SK-N-SH treated with all-trans-retinoic acid at 6 μM for 48 hours (cell line): ENCODE measurements at regions not wholly inside any gene's neighbourhood (a gene's known extent, or its start where the extent isn't known, plus 50 kb on each side); places are given as distances from the start of the nearest gene placed in this dataset.

Experiments
- PPARA ChIP-seq: fragments of 250-450 bp; sonication (Bioruptor Pico); IDR thresholded peaks from 2 replicates; pipeline ENCODE4 v1.5.0; 2020; ENCODE audit warnings: mild to moderate bottlenecking, borderline replicate concordance
- ZNF8 ChIP-seq: fragments of 450-650 bp; formaldehyde crosslinking; IDR thresholded peaks from 2 replicates; pipeline ENCODE4 v1.5.0; 2020; ENCODE audit warnings: mild to moderate bottlenecking, moderate library complexity
- TF ChIP-seq, protein P1 (sequence below): fragments of 250-450 bp; sonication (Bioruptor Pico); IDR thresholded peaks from 2 replicates; pipeline ENCODE4 v1.8.0; 2020; ENCODE audit warnings: mild to moderate bottlenecking, moderate library complexity, borderline replicate concordance

GRCh38 chr3:148077318-148077923 is 620.3 kb upstream of the AGTR1 start:
- TF ChIP-seq, protein P1, sequence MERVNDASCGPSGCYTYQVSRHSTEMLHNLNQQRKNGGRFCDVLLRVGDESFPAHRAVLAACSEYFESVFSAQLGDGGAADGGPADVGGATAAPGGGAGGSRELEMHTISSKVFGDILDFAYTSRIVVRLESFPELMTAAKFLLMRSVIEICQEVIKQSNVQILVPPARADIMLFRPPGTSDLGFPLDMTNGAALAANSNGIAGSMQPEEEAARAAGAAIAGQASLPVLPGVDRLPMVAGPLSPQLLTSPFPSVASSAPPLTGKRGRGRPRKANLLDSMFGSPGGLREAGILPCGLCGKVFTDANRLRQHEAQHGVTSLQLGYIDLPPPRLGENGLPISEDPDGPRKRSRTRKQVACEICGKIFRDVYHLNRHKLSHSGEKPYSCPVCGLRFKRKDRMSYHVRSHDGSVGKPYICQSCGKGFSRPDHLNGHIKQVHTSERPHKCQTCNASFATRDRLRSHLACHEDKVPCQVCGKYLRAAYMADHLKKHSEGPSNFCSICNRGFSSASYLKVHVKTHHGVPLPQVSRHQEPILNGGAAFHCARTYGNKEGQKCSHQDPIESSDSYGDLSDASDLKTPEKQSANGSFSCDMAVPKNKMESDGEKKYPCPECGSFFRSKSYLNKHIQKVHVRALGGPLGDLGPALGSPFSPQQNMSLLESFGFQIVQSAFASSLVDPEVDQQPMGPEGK, result no peak
- no peak for TF ChIP-seq ZNF8 (CRISPR knock-in tag)
- no peak for TF ChIP-seq PPARA (CRISPR knock-in tag)
